VCaP (cell line): ENCODE measurements at regions not wholly inside any gene's neighbourhood (a gene's known extent, or its start where the extent isn't known, plus 50 kb on each side); places are given as distances from the start of the nearest gene placed in this dataset.

ENCODE experiments used
- H3K27ac ChIP-seq: fragments of 450-650 bp; 2 replicates; pipeline ENCODE4 v1.5.1; 2017
- CTCF ChIP-seq: fragments of 450-650 bp; conservative IDR thresholded peaks from 2 replicates; pipeline ENCODE4 v1.5.1; 2017; ENCODE audit warnings: mild to moderate bottlenecking, moderate library complexity

GRCh38 chr16:64892835-64893785 is 228.8 kb downstream of the CDH11 start:
- H3K27ac ChIP-seq, result no peak overlapping the region
- no peak for TF ChIP-seq CTCF

GRCh38 chr16:64889446-64889845 is 232.4 kb downstream of the CDH11 start:
- TF ChIP-seq CTCF, result no peak

GRCh38 chr16:64887651-64888050 is 234.2 kb downstream of the CDH11 start:
- H3K27ac ChIP-seq, result no peak overlapping the region
- TF ChIP-seq CTCF, result no peak

More at GRCh38 chr16:64889446-64889845, 232.4 kb downstream of the CDH11 start:
- no peak overlapping the region for H3K27ac ChIP-seq

- H3K27ac ChIP-seq, result no peak overlapping the region
- no peak for TF ChIP-seq CTCF
Measured at GRCh38 chr16:64882078-64882784, 239.6 kb downstream of the CDH11 start.

- no peak overlapping the region for H3K27ac ChIP-seq
- TF ChIP-seq CTCF, result no peak
Measured at GRCh38 chr16:64880994-64881393, 240.9 kb downstream of the CDH11 start.

GRCh38 chr16:64880006-64880405 is 241.9 kb downstream of the CDH11 start:
- H3K27ac ChIP-seq, result no peak overlapping the region
- TF ChIP-seq CTCF, result no peak

GRCh38 chr16:64878940-64879339 is 242.9 kb downstream of the CDH11 start:
- no peak overlapping the region for H3K27ac ChIP-seq
- TF ChIP-seq CTCF, result no peak
